ENCODE measurements at regions not wholly inside any gene's neighbourhood (a gene's known extent, or its start where the extent isn't known, plus 50 kb on each side); places are given as distances from the start of the nearest gene placed in this dataset.

GRCh38 chr21:35219719-35220118 is 170.6 kb upstream of the RUNX1 start:
- no peak for DNase-seq

- no peak for DNase-seq
Observed at GRCh38 chr21:35219291-35219690, 170.2 kb upstream of the RUNX1 start.

DNA sequence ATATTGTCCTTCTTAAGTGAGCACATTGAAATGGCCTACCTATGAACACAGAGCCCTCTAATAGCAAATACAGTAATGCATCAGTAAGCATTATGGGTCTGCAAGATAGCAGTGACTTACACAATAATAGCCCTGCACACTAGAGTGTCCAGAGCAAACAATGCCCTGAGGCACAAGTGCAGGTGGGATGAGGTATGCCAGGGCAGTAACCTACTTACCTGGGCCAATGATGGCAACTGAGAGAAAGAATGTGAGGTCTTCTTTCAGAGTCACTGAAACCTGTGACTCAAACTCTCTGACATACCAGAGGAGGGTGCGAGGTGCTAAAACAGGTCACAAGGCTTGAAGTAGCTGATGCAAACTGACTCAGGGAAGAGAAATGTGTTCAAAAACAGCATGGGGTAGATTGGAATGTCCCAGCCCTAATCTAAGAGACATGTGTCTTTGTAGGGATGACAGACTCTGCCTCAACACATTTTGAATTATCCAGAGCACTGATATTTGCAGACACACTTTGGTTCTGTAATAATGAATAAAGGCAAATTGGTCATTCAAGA is 168.5 kb upstream of the RUNX1 start:
- DNase-seq: no peak

GRCh38 chr21:35216996-35217395 is 167.9 kb upstream of the RUNX1 start:
- DNase-seq: no peak

GRCh38 chr21:35215870-35216269 is 166.8 kb upstream of the RUNX1 start:
- no peak for DNase-seq

GRCh38 chr21:35212393-35213127 is 163.5 kb upstream of the RUNX1 start:
- DNase-seq: no peak

DNA sequence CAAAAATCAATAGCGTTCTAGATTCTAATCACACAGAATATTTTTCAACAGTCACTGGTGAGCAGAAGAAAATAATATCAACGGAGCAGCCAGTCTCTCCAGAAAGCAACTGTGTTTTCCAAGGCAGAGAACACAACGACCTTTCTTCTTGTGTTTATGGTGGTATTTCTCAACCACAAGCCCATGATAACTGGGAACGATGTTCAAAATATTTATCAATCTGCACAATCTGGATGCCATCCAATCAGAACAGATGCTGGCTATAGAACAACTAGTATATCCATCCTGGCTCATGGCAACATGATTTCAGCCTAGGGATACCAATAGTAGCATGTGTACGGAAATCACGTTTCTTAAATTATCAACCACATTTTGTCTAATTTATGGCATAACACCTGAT is 162.7 kb upstream of the RUNX1 start:
- DNase-seq: no peak

DNA sequence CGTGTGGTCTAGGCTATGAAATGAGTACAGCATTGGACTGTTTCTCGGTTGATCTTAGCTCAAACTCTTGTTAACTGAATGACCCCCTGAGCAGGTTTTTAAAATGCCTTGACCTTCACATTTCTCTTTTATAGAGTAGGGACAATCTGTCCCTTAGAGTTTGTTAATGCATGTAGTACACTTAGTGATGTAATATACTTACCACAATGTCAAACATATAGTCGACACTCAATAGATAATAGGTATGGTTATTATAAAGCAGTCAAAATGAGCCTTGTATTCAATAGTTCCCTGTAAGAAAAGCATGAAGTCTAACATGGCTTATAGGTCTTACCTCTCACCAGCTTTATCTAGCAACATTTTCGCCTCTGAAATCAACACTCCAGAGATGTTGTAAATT is 161.0 kb upstream of the RUNX1 start:
- DNase-seq: no peak

- DNase-seq: peak; percentile 69
Observed at GRCh38 chr21:35208810-35209517, 159.9 kb upstream of the RUNX1 start.

DNA sequence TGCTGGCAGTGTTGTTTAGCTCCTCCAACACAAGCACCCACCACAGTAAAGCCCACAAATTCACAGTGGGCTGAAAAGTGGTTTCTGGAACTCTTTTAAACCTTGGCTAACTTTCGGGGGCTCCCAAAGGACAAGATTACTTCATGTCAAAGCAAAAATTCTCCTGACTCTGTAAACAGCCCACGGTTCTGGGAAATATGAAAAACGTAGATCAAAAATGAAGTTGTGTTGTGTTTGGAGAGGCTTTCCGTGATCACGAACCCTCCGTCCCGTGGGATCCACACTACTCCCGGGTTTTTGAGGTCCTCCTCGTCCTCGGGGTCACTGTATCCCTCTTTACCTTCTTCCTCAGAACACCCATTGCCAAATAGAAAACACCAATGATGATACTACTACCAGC is 159.0 kb upstream of the RUNX1 start:
- peak; percentile 44 for DNase-seq

- no peak for DNase-seq
Observed at GRCh38 chr21:35207322-35207721, 158.2 kb upstream of the RUNX1 start.

DNA sequence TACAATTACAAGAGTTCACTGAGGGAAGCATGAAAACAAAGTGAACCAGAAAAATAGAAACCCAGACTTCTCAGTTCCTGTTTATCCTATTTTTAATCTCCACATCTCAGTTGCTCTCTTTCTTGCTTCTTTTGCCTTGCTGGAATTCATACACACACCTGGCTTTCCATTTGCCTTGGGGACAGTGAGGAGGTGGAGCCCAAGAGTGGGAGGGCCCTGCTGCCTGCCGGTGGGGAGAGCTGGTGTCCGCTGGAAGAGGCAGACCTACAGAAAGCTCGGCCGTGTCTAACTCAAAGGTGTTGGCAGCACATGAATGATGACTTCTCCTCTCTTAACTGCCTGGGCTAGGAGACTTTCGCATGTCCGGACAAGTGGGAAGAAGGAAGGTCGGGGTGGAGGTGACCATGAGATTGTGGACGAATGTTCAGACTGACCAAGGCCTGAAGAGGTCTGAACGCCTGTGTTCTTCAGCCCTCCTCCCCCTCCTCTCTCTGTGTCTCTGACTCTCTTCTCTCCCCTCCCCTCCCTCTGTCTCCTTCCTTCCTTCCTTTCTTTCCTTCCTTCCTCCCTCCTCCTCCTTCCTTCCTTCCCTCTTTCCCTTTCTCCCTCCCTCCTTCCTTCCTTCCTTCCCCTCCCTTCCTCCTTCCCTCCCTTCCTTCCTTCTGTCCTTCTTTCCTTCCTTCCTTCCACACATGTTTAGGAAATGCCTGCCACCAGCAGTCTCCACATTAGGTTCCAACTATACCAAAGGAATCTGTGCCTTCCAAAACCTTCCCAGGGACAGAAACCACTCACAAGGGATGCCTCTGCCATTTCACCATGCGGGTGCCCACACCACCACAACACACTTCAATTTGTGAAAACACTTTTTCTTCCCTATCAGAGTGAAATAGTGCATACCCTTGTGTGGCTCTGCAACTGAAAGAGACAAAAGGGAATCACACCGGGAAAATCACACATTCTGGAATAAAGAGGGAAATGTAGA is 157.3 kb upstream of the RUNX1 start:
- peak; percentile 77 for DNase-seq

DNA sequence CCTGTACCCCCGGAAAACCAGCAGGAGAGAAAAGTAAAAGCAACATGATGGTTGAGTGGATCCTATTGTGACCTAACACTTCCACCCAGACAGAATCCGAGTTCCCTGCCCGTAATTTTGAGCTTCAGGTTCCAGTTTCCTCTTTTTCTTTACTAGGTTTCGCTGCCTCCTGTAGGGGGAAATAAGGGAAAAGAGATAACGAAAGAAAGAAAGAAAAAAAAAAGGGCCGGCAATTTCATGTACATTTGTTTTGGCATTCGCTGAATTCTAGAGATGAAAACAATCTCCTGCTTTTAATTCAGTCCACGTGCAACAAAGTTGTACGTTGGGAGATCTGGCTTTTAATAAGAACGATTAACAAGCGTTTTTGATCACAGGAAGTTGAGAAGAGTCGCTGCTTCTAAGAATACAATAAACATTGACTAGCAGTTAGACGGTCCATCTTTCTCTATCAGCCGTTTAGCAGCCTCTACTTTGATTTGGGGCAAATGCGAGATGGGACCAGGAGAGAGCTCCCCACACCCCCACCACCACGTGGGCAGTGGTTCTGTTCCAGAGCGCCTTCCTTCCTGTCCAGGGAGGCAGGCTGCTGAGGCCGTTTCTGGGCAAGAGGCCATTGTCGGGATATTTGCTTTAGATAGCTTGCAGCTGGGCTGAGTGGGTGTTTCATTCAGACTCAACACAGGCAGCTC is 155.9 kb upstream of the RUNX1 start:
- peak; percentile 91 for DNase-seq

GRCh38 chr21:35204125-35204524 is 155.0 kb upstream of the RUNX1 start:
- DNase-seq: no peak

DNA sequence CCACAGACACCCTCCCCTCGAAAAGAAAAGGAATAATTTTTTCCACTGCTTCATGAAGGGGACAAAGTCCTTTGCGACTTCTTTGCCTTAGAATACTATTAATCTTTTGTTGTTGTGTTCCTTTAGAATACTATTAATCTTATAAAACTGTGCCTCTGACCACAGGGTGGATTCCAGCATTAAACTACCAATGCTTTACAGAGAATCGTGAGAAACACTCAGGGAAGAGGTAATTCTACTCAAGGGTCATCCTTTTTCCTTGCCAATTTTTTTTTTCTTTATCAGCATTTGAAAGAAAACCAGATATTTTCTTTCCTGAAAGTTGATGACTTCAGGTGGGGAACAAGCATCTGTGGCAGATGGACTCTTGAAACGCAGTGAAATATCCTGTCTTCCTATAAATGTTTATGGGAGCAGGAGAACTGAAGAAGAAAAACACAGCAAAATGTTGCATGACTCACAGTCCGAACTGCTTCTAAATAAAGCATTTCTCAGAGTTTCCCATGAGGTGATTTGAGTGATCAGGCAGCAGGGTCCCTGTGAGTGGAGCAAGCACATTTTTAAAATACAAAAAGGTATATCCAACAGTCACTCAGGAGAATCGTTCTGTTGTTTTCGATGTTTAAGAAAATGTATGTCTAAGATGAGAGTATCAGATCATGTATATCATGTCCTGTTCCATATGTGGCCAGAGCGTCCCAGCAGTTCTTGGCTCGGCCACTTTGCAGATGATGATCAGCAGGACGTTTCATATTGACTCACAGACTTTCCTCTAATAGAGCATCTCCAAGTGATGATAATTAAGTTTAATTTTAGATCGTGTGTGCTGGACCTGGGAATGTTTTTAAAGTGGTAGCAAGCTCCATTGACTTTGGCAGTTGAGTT is 154.2 kb upstream of the RUNX1 start:
- DNase-seq: peak; percentile 66

DNA sequence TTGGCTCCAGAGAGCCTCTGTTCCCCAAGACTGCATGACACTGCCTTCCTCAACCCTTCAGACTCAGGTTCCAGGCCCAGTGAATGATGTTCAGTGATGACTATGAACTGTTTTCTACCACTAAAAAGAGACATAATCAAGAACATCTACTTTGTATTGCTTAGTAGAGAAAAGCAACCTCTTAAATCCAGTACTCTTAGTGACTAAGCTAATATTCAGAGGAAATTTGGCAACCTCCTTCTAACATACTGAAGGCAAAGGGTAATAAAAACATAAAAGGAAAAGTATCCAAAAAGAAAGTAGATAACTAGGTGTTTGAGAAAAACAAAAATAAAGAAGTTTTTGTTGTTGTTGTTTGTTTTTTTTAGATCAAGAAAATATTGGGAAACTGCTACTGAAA is 153.3 kb upstream of the RUNX1 start:
- DNase-seq: no peak

- DNase-seq: no peak
Observed at GRCh38 chr21:35201799-35202198, 152.7 kb upstream of the RUNX1 start.

DNA sequence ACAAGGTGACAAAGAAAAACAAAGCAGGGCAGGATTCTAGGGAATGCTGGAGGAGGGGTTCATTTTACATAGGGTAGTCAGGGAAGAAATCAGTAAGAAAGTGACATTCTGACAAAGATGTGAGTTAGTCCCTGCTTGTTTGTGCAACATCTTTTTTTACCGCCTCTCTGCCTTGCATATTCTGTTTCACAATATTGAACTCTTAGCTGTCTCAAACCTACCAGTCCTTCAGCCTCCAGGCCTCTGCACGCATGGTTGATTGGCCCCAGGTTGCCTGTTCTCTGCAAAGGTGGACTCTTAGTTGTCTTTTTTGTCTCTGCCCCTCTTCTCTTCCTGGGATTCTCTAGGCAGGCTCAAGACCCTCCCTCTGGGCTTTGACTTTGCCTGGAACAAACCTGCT is 152.2 kb upstream of the RUNX1 start:
- no peak for DNase-seq

DNA sequence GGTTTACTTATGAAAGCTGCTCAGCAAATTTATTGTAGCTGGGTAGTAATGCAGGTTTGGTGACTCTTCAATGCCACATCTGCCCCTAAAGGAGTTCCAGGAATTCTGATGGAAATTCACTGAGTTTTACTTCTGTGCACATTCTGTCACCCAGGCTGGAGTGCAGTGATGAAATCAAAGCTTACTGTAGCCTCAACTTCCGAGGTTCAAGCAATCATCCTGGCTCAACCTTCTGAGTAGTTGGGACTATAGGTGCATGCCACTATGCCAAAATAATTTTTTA is 150.6 kb upstream of the RUNX1 start:
- DNase-seq: no peak

DNA sequence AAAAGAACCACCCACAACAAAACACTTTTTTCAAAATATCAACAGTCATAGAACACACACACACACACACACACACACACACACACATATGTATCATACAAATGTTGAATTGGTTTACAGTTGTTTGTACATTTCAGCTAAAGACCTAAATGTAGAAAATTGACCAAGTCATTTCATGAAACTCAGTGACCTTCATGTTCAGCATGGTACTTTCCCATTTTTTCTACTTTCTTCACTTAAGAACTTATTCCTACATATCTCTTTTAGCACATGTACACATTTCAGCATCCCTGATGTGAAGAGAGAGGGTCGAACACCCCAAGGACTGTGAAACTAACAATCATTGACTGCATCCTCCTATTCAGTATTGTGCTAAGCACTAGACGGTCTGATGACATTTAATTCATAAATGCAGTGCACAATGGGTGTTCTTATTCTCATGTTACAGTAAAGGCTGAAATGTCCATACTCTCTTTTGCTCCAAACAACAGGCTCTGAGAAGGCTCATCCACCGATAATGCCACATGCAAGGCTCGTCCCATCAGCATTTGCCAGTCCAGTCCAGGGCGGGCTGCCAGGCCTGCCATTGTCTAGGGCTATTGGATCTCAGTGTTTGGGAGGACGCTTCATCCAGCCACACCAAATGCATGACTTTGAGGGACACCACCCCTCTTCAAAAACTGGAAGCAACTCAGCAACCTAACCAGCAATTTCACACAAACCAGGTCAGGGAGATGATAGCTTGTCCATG is 150.1 kb upstream of the RUNX1 start:
- DNase-seq: no peak
